ENCODE measurements at regions not wholly inside any gene's neighbourhood (a gene's known extent, or its start where the extent isn't known, plus 50 kb on each side); places are given as distances from the start of the nearest gene placed in this dataset.

- TF ChIP-seq CTCF (IDR thresholded peaks at IDR 0.05) (no peak), POLR2A (IDR thresholded peaks at IDR 0.05) (no peak)
Observed at GRCh38 chr11:86152901-86153300, 84.0 kb upstream of the PICALM start.

Measured in thyroid gland (tissue), 4 donors.